Keratinocyte (primary cell): ENCODE measurements at regions not wholly inside any gene's neighbourhood (a gene's known extent, or its start where the extent isn't known, plus 50 kb on each side); places are given as distances from the start of the nearest gene placed in this dataset.

Experiments used
- DNase-seq: peaks from one replicate; pipeline ENCODE4 v3.0.0-alpha.2; 2011; ENCODE audit warnings: low read depth, missing footprints, low spot score
- FAIRE-seq: peaks from 2 replicates; lab custom pipeline; 2011; peaks lifted over from hg19 to GRCh38; lab: Jason Lieb, UNC
- H2AFZ ChIP-seq: 2 replicates; pipeline ENCODE4 v1.6.0; 2012; ENCODE audit warnings: low read length, control low read depth, inconsistent platforms; ENCODE audit not compliant: control insufficient read depth
- H3K27ac ChIP-seq: 2 replicates; pipeline ENCODE4 v1.5.1; 2011; ENCODE audit warnings: low read length; ENCODE audit not compliant: control insufficient read depth, insufficient read depth
- H3K27me3 ChIP-seq: 3 replicates; pipeline ENCODE4 v1.6.0; 2011; ENCODE audit warnings: low read length; ENCODE audit not compliant: control insufficient read depth, insufficient read depth; ENCODE audit errors: extremely low read depth
- H3K36me3 ChIP-seq, 2 experiments: 2 replicates in 1 of 2; 3 replicates in 1 of 2; pipeline ENCODE4 v1.5.1; 2011; ENCODE audit warnings: low read length in 2 of 2, mild to moderate bottlenecking in 1 of 2; ENCODE audit not compliant: control insufficient read depth in 2 of 2, insufficient read depth in 2 of 2; ENCODE audit errors: extremely low read depth in 1 of 2
- H3K4me1 ChIP-seq: 3 replicates; pipeline ENCODE4 v1.5.1; 2011; ENCODE audit warnings: low read length; ENCODE audit not compliant: control insufficient read depth, insufficient read depth; ENCODE audit errors: extremely low read depth
- H3K4me2 ChIP-seq: 3 replicates; pipeline ENCODE4 v1.6.0; 2011; ENCODE audit warnings: low read depth, low read length; ENCODE audit not compliant: control insufficient read depth, insufficient read depth; ENCODE audit errors: extremely low read depth
- H3K4me3 ChIP-seq, 3 experiments: fragments of 200-600 bp in 1 of 3; sonication (generic) in 1 of 3; 2 replicates in 2 of 3; 3 replicates in 1 of 3; pipeline ENCODE4 v1.5.1; 2011 to 2016; ENCODE audit warnings: low read length in 3 of 3, mild to moderate bottlenecking in 3 of 3, control low read depth in 2 of 3, inconsistent platforms in 1 of 3, low read depth in 1 of 3, mixed read lengths in 1 of 3, mixed run types in 1 of 3, moderate library complexity in 1 of 3; ENCODE audit not compliant: control insufficient read depth in 2 of 3, insufficient read depth in 2 of 3; ENCODE audit errors: extremely low read depth in 1 of 3
- H3K79me2 ChIP-seq: 2 replicates; pipeline ENCODE4 v1.6.0; 2012; ENCODE audit warnings: low read length; ENCODE audit not compliant: control insufficient read depth, insufficient read depth
- H3K9ac ChIP-seq: 3 replicates; pipeline ENCODE4 v1.6.0; 2011; ENCODE audit warnings: low read length; ENCODE audit not compliant: control insufficient read depth, insufficient read depth; ENCODE audit errors: extremely low read depth
- H3K9me1 ChIP-seq: 3 replicates; pipeline ENCODE4 v1.6.0; 2011; ENCODE audit warnings: low read length; ENCODE audit not compliant: control insufficient read depth, insufficient read depth; ENCODE audit errors: extremely low read depth
- H3K9me3 ChIP-seq: 2 replicates; pipeline ENCODE4 v1.5.1; 2012; ENCODE audit warnings: low read depth, low read length; ENCODE audit not compliant: control insufficient read depth
- H4K20me1 ChIP-seq: 3 replicates; pipeline ENCODE4 v1.6.0; 2011; ENCODE audit warnings: low read length; ENCODE audit not compliant: control insufficient read depth, insufficient read depth; ENCODE audit errors: extremely low read depth
- EZH2 ChIP-seq: IDR thresholded peaks from one replicate; pipeline ENCODE4 v1.6.1; 2012; ENCODE audit warnings: inconsistent platforms, mild to moderate bottlenecking, low read length, moderate library complexity
- dilution Hi-C: fragments of 300-500 bp; cut with MboI; formaldehyde crosslinking; loops from one replicate; pipeline ENCODE4 v1.7.0; 2020; ENCODE audit warnings: low sequenced_read_pairs; ENCODE audit not compliant: extremely low pct_ligation_motif_present
- TF ChIP-seq, protein P1 (sequence below), 3 experiments: IDR thresholded peaks in 1 of 3; conservative IDR thresholded peaks in 1 of 3; optimal IDR thresholded peaks in 1 of 3; 2 replicates in 2 of 3; 3 replicates in 1 of 3; pipeline versions ENCODE3 to v1.5.1; 2011; ENCODE audit warnings: low read length in 3 of 3, mild to moderate bottlenecking in 3 of 3, moderate library complexity in 2 of 3, control low read depth in 1 of 3, inconsistent platforms in 1 of 3; ENCODE audit not compliant: insufficient read depth in 2 of 3; ENCODE audit errors: extremely low read depth in 1 of 3

DNA sequence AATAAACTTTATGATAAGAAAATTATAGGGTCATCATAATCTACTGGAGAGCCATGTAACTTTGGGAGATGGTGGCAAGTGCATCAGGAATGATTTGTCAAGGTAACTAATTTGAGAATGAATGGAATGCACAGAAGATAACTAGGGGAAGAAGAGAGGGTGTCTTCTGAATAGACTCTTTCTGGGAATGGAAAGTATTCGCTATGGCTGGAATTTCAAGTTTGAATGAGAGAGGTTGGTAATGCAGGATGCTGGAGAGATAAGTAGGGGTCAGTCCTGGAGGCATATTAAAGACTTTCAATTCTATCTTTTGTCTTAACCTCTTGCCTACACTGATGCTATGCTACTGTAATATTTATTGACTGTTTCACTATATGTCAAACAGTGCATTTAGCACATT is 714.2 kb downstream of the CETN3 start:
- DNase-seq (no peak), FAIRE-seq (no peak)
- no peak overlapping the region for H2AFZ ChIP-seq
- H3K9ac ChIP-seq = no peak overlapping the region
- H3K79me2 ChIP-seq = no peaks in the 10 kb centered on the region
- no peaks in the 10 kb centered on the region for H3K27me3 ChIP-seq
- no peak overlapping the region for H3K27ac ChIP-seq
- H3K4me3 ChIP-seq = no peak overlapping the region
- no peak overlapping the region for H3K4me2 ChIP-seq
- no peaks in the 10 kb centered on the region for H3K36me3 ChIP-seq
- no peaks in the 10 kb centered on the region for H3K9me3 ChIP-seq
- TF ChIP-seq, protein P1, sequence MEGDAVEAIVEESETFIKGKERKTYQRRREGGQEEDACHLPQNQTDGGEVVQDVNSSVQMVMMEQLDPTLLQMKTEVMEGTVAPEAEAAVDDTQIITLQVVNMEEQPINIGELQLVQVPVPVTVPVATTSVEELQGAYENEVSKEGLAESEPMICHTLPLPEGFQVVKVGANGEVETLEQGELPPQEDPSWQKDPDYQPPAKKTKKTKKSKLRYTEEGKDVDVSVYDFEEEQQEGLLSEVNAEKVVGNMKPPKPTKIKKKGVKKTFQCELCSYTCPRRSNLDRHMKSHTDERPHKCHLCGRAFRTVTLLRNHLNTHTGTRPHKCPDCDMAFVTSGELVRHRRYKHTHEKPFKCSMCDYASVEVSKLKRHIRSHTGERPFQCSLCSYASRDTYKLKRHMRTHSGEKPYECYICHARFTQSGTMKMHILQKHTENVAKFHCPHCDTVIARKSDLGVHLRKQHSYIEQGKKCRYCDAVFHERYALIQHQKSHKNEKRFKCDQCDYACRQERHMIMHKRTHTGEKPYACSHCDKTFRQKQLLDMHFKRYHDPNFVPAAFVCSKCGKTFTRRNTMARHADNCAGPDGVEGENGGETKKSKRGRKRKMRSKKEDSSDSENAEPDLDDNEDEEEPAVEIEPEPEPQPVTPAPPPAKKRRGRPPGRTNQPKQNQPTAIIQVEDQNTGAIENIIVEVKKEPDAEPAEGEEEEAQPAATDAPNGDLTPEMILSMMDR (optimal IDR thresholded peaks at IDR 0.05 in 1 of 3, IDR thresholded peaks at IDR 0.05 in 1 of 3, conservative IDR thresholded peaks at IDR 0.05 in 1 of 3; ENCODE audit: extremely low read depth in 1 of 3, insufficient read depth in 2 of 3, low read length in 3 of 3) = no peak
- no peak for TF ChIP-seq EZH2
- H4K20me1 ChIP-seq = no peaks in the 10 kb centered on the region
- no peaks in the 10 kb centered on the region for H3K4me1 ChIP-seq
- dilution Hi-C loops = no loop called here
- H3K9me1 ChIP-seq = no peaks in the 10 kb centered on the region

DNA sequence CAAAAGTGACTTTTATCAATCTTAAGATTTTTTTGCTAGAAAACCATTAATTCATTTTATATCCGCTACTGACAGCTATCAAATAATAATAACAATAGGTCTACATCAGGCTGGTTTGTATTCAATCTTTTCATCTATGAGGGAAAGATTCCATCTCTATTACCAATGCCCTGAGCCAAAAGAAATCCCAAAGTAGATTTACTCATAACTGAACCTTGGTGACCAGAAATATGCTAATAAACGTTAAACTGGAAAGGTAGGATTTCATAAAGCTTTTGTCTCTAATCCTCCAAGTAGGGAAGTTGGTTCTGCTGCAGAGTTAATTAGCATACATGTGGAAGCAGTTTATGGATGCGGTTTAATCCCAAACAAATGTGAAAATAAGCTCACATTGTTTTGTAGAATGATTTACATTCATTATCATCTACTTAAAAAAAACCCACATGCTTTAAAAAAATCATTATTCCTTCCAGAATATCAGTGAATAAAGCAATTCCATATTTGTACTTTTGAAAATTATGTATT is 715.5 kb downstream of the CETN3 start:
- Histone ChIP-seq H2AFZ (no peak overlapping the region), H3K9me1 (no peaks in the 10 kb centered on the region), H3K9ac (no peak overlapping the region), H3K4me2 (no peak overlapping the region), H3K9me3 (no peaks in the 10 kb centered on the region), H3K27me3 (no peaks in the 10 kb centered on the region), H3K36me3 (no peaks in the 10 kb centered on the region), H3K4me1 (no peaks in the 10 kb centered on the region), H3K4me3 (no peak overlapping the region), H3K27ac (no peak overlapping the region), H4K20me1 (no peaks in the 10 kb centered on the region), H3K79me2 (no peaks in the 10 kb centered on the region)
- FAIRE-seq (no peak), DNase-seq (no peak)
- TF ChIP-seq EZH2 = no peak
- TF ChIP-seq, protein P1 (optimal IDR thresholded peaks at IDR 0.05 in 1 of 3, IDR thresholded peaks at IDR 0.05 in 1 of 3, conservative IDR thresholded peaks at IDR 0.05 in 1 of 3; ENCODE audit: extremely low read depth in 1 of 3, insufficient read depth in 2 of 3, low read length in 3 of 3) = no peak
- dilution Hi-C loops = no loop called here
